ENCODE measurements at regions not wholly inside any gene's neighbourhood (a gene's known extent, or its start where the extent isn't known, plus 50 kb on each side); places are given as distances from the start of the nearest gene placed in this dataset.
A peak's percentile ranks its signal among the peaks of the same experiment; 100 is the strongest.

- Histone ChIP-seq H3K4me1 (ENCODE audit: insufficient read depth, low read length) (no peaks in the 10 kb centered on the region), H3K4me3 (ENCODE audit: low read depth in 1 of 2, low read length in 2 of 2) (no peak overlapping the region), H2AFZ (ENCODE audit: low read depth, low read length) (no peak overlapping the region), H3K27ac (ENCODE audit: low read length) (no peak overlapping the region), H3K27me3 (ENCODE audit: insufficient read depth, low read length, poor library complexity) (peaks cover 5% of the 10 kb centered on the region), H4K20me1 (ENCODE audit: insufficient read depth, low read length) (no peaks in the 10 kb centered on the region), H3K36me3 (ENCODE audit: insufficient read depth, low read length) (no peaks in the 10 kb centered on the region), H3K9ac (ENCODE audit: low read depth, low read length) (no peak overlapping the region), H3K79me2 (ENCODE audit: insufficient read depth, low read length) (no peaks in the 10 kb centered on the region), H3K4me2 (ENCODE audit: insufficient read depth, low read length) (no peak overlapping the region), H3K9me3 (ENCODE audit: insufficient read depth, low read length, severe bottlenecking) (no peaks in the 10 kb centered on the region)
- no peak for ATAC-seq (ENCODE audit: insufficient read depth, low read depth)
- DNase-seq = no peak
- no peak for TF ChIP-seq EZH2 (IDR thresholded peaks at IDR 0.05; ENCODE audit: borderline replicate concordance, low read depth, low read length, severe bottlenecking)
- TF ChIP-seq, protein P1, sequence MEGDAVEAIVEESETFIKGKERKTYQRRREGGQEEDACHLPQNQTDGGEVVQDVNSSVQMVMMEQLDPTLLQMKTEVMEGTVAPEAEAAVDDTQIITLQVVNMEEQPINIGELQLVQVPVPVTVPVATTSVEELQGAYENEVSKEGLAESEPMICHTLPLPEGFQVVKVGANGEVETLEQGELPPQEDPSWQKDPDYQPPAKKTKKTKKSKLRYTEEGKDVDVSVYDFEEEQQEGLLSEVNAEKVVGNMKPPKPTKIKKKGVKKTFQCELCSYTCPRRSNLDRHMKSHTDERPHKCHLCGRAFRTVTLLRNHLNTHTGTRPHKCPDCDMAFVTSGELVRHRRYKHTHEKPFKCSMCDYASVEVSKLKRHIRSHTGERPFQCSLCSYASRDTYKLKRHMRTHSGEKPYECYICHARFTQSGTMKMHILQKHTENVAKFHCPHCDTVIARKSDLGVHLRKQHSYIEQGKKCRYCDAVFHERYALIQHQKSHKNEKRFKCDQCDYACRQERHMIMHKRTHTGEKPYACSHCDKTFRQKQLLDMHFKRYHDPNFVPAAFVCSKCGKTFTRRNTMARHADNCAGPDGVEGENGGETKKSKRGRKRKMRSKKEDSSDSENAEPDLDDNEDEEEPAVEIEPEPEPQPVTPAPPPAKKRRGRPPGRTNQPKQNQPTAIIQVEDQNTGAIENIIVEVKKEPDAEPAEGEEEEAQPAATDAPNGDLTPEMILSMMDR (IDR thresholded peaks at IDR 0.05; ENCODE audit: borderline replicate concordance, extremely low read depth, low read length, poor library complexity, severe bottlenecking) = no peak
Observed at GRCh38 chr20:17844133-17844429, 124.5 kb downstream of the SNX5 start.

- H3K4me2 ChIP-seq (ENCODE audit: insufficient read depth, low read length) = no peak overlapping the region
- peak; percentile 22; the same call in 1 of the 3 replicates for ATAC-seq (ENCODE audit: insufficient read depth, low read depth)
- no peak overlapping the region for H3K4me3 ChIP-seq (ENCODE audit: low read depth in 1 of 2, low read length in 2 of 2)
- H2AFZ ChIP-seq (ENCODE audit: low read depth, low read length) = no peak overlapping the region
- peaks cover 5% of the 10 kb centered on the region for H3K27me3 ChIP-seq (ENCODE audit: insufficient read depth, low read length, poor library complexity)
- H3K9ac ChIP-seq (ENCODE audit: low read depth, low read length) = no peak overlapping the region
- DNase-seq = no peak
- no peak for TF ChIP-seq EZH2 (IDR thresholded peaks at IDR 0.05; ENCODE audit: borderline replicate concordance, low read depth, low read length, severe bottlenecking)
- TF ChIP-seq, protein P1 (IDR thresholded peaks at IDR 0.05; ENCODE audit: borderline replicate concordance, extremely low read depth, low read length, poor library complexity, severe bottlenecking) = no peak
- H3K36me3 ChIP-seq (ENCODE audit: insufficient read depth, low read length) = no peaks in the 10 kb centered on the region
- no peaks in the 10 kb centered on the region for H3K9me3 ChIP-seq (ENCODE audit: insufficient read depth, low read length, severe bottlenecking)
- no peaks in the 10 kb centered on the region for H3K4me1 ChIP-seq (ENCODE audit: insufficient read depth, low read length)
- H3K27ac ChIP-seq (ENCODE audit: low read length) = no peak overlapping the region
- H4K20me1 ChIP-seq (ENCODE audit: insufficient read depth, low read length) = no peaks in the 10 kb centered on the region
- no peaks in the 10 kb centered on the region for H3K79me2 ChIP-seq (ENCODE audit: insufficient read depth, low read length)
Observed at GRCh38 chr20:17843246-17844132, 125.1 kb downstream of the SNX5 start.

DNA sequence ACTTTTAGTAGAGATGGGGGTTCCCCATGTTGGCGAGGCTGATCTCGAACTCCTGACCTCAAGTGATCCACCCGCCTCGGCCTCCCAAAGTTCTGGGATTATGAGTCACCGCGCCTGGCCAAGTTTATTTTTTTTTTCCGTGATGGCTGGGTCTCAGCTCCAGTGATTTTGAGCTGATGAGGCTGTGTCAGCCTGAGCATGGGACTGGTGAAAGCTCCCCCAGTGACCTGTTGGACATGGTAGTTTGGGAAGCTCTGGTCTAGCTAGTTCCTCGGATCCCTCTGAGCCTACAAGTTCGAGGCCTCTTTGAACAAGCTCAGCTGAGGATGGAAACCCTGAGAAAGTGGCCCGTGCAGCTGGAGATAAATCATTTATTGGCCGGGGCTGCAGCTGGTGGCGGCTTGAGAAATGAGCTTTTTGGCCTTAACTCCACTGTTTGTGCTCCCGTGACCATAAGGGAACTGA is 126.8 kb downstream of the SNX5 start:
- DNase-seq = no peak
- Histone ChIP-seq H2AFZ (ENCODE audit: low read depth, low read length) (no peak overlapping the region), H3K4me3 (ENCODE audit: low read depth in 1 of 2, low read length in 2 of 2) (no peak overlapping the region)

More for the DNA sequence above, 126.8 kb downstream of the SNX5 start:
- Histone ChIP-seq H3K27ac (ENCODE audit: low read length) (no peak overlapping the region), H3K27me3 (ENCODE audit: insufficient read depth, low read length, poor library complexity) (peaks cover 5% of the 10 kb centered on the region), H3K9me3 (ENCODE audit: insufficient read depth, low read length, severe bottlenecking) (no peaks in the 10 kb centered on the region), H3K79me2 (ENCODE audit: insufficient read depth, low read length) (no peaks in the 10 kb centered on the region), H3K4me2 (ENCODE audit: insufficient read depth, low read length) (no peak overlapping the region), H3K9ac (ENCODE audit: low read depth, low read length) (no peak overlapping the region), H3K36me3 (ENCODE audit: insufficient read depth, low read length) (no peaks in the 10 kb centered on the region), H4K20me1 (ENCODE audit: insufficient read depth, low read length) (no peaks in the 10 kb centered on the region), H3K4me1 (ENCODE audit: insufficient read depth, low read length) (no peaks in the 10 kb centered on the region)
- TF ChIP-seq, protein P1 (IDR thresholded peaks at IDR 0.05; ENCODE audit: borderline replicate concordance, extremely low read depth, low read length, poor library complexity, severe bottlenecking) = no peak
- TF ChIP-seq EZH2 (IDR thresholded peaks at IDR 0.05; ENCODE audit: borderline replicate concordance, low read depth, low read length, severe bottlenecking) = no peak
- ATAC-seq (ENCODE audit: insufficient read depth, low read depth) = no peak

Measured in DND-41 (cell line).